Upper lobe of left lung (tissue), 4 donors: ENCODE measurements at regions not wholly inside any gene's neighbourhood (a gene's known extent, or its start where the extent isn't known, plus 50 kb on each side); places are given as distances from the start of the nearest gene placed in this dataset.

Experiments
- POLR2A ChIP-seq, 4 donors: fragments of 450-650 bp; IDR thresholded peaks; one replicate each; pipeline ENCODE4 v1.5.1; 2016 to 2017; ENCODE audit warnings: antibody characterized with exemption in 4 of 4, mild to moderate bottlenecking in 2 of 4
- POLR2AphosphoS5 ChIP-seq, 2 donors: sonication (generic); formaldehyde crosslinking; IDR thresholded peaks; one replicate each; pipeline ENCODE4 v1.5.1; 2017; ENCODE audit warnings: antibody characterized with exemption in 2 of 2
- TF ChIP-seq, protein P1 (sequence below), 6 experiments: fragments of 450-650 bp in 4 of 6; fragments of 200-600 bp in 2 of 6; sonication (generic) in 2 of 6; IDR thresholded peaks; one replicate each; pipeline ENCODE4 v1.5.1; 2016 to 2019; ENCODE audit warnings: antibody characterized with exemption in 6 of 6

DNA sequence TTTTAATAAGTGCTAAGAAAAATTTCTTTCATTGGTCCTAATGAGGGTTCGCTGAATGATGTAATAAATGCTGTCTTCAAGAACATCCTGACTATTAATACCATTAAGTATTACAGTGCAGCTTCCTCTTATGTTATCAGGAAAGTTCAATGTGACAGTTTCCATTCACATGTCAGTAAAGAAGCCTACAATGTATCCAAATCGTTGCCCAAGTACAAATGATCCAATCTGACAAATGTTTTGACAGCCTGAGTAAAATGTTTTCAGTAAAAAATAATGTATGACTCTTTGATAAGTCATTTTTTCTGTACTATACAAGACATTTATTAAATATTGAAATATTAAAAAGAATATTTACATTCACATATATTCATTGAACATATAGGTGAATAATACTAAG is 496.1 kb upstream of the MANEA start:
- TF ChIP-seq, protein P1, sequence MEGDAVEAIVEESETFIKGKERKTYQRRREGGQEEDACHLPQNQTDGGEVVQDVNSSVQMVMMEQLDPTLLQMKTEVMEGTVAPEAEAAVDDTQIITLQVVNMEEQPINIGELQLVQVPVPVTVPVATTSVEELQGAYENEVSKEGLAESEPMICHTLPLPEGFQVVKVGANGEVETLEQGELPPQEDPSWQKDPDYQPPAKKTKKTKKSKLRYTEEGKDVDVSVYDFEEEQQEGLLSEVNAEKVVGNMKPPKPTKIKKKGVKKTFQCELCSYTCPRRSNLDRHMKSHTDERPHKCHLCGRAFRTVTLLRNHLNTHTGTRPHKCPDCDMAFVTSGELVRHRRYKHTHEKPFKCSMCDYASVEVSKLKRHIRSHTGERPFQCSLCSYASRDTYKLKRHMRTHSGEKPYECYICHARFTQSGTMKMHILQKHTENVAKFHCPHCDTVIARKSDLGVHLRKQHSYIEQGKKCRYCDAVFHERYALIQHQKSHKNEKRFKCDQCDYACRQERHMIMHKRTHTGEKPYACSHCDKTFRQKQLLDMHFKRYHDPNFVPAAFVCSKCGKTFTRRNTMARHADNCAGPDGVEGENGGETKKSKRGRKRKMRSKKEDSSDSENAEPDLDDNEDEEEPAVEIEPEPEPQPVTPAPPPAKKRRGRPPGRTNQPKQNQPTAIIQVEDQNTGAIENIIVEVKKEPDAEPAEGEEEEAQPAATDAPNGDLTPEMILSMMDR (IDR thresholded peaks at IDR 0.05) = no peak
- TF ChIP-seq POLR2A (IDR thresholded peaks at IDR 0.05) (no peak), POLR2AphosphoS5 (IDR thresholded peaks at IDR 0.05) (no peak)
